Loucy (cell line): ENCODE measurements at regions not wholly inside any gene's neighbourhood (a gene's known extent, or its start where the extent isn't known, plus 50 kb on each side); places are given as distances from the start of the nearest gene placed in this dataset.

ENCODE experiments used
- H2AFZ ChIP-seq: fragments of 200-600 bp; sonication (generic); 2 replicates; pipeline ENCODE4 v1.6.0; 2016; ENCODE audit warnings: antibody characterized with exemption, mild to moderate bottlenecking, low read length, moderate library complexity
- H3F3A ChIP-seq: fragments of 200-600 bp; 2 replicates; pipeline ENCODE4 v1.6.0; 2016; ENCODE audit warnings: antibody characterized with exemption, low read depth, mild to moderate bottlenecking
- H3K27me3 ChIP-seq: fragments of 200-600 bp; sonication (generic); 2 replicates; pipeline ENCODE4 v1.6.1; 2014; ENCODE audit warnings: low read length, mild to moderate bottlenecking; ENCODE audit not compliant: insufficient read depth, poor library complexity, severe bottlenecking
- H3K36me3 ChIP-seq: fragments of 200-600 bp; sonication (generic); 2 replicates; pipeline ENCODE4 v1.6.1; 2016; ENCODE audit warnings: low read length; ENCODE audit not compliant: insufficient read depth
- H3K4me1 ChIP-seq: fragments of 200-600 bp; sonication (generic); 2 replicates; pipeline ENCODE4 v1.5.1; 2014; ENCODE audit warnings: low read length, mild to moderate bottlenecking; ENCODE audit not compliant: insufficient read depth, poor library complexity, severe bottlenecking
- H3K4me2 ChIP-seq: fragments of 200-600 bp; sonication (generic); 2 replicates; pipeline ENCODE4 v1.6.0; 2014; ENCODE audit warnings: antibody characterized with exemption, low read length, low read depth, mild to moderate bottlenecking; ENCODE audit not compliant: poor library complexity, severe bottlenecking
- H3K4me3 ChIP-seq: fragments of 200-600 bp; sonication (generic); 2 replicates; pipeline ENCODE4 v1.5.1; 2014; ENCODE audit warnings: low read length, mild to moderate bottlenecking, mixed read lengths; ENCODE audit not compliant: poor library complexity, severe bottlenecking
- H3K79me2 ChIP-seq: fragments of 200-600 bp; sonication (generic); 2 replicates; pipeline ENCODE4 v1.6.1; 2014; ENCODE audit warnings: low read length; ENCODE audit not compliant: insufficient read depth
- H3K9ac ChIP-seq: fragments of 200-600 bp; sonication (generic); 2 replicates; pipeline ENCODE4 v1.6.0; 2014; ENCODE audit warnings: mild to moderate bottlenecking, low read depth, low read length, moderate library complexity; ENCODE audit not compliant: poor library complexity, severe bottlenecking
- H3K9me2 ChIP-seq: fragments of 200-600 bp; sonication (generic); replicated peaks from 2 replicates; pipeline ENCODE4 v1.6.1; 2016; ENCODE audit warnings: low read depth, low read length, mixed read lengths
- H3K9me3 ChIP-seq: fragments of 200-600 bp; sonication (generic); 2 replicates; pipeline ENCODE4 v1.6.1; 2014; ENCODE audit warnings: mild to moderate bottlenecking, antibody characterized with exemption, low read length, low read depth; ENCODE audit not compliant: insufficient read depth
- H4K20me1 ChIP-seq: fragments of 200-600 bp; sonication (generic); 2 replicates; pipeline ENCODE4 v1.6.0; 2014; ENCODE audit warnings: antibody characterized with exemption, low read length, mild to moderate bottlenecking; ENCODE audit not compliant: insufficient read depth, poor library complexity, severe bottlenecking
- CTCF ChIP-seq: fragments of 200-600 bp; sonication (generic); conservative IDR thresholded peaks from 2 replicates; pipeline ENCODE4 v1.5.1; 2014; ENCODE audit warnings: mild to moderate bottlenecking, antibody characterized with exemption, low read length
- EZH2phosphoT487 ChIP-seq: fragments of 200-600 bp; IDR thresholded peaks from 2 replicates; pipeline ENCODE4 v1.6.1; 2018; ENCODE audit warnings: antibody characterized with exemption, mild to moderate bottlenecking, moderate library complexity, borderline replicate concordance

- TF ChIP-seq CTCF (no peak), EZH2phosphoT487 (no peak)
- Histone ChIP-seq H3K36me3 (no peaks in the 10 kb centered on the region), H3K9ac (no peak overlapping the region), H3K79me2 (no peaks in the 10 kb centered on the region), H3K9me3 (no peaks in the 10 kb centered on the region), H3K9me2 (no peaks in the 10 kb centered on the region), H2AFZ (no peak overlapping the region), H3K27me3 (no peaks in the 10 kb centered on the region), H4K20me1 (no peaks in the 10 kb centered on the region), H3K4me3 (no peak overlapping the region), H3K4me2 (no peak overlapping the region), H3K4me1 (no peaks in the 10 kb centered on the region), H3F3A (no peaks in the 10 kb centered on the region)
Measured at GRCh38 chr5:103721183-103721582, 158.6 kb upstream of the NUDT12 start.

DNA sequence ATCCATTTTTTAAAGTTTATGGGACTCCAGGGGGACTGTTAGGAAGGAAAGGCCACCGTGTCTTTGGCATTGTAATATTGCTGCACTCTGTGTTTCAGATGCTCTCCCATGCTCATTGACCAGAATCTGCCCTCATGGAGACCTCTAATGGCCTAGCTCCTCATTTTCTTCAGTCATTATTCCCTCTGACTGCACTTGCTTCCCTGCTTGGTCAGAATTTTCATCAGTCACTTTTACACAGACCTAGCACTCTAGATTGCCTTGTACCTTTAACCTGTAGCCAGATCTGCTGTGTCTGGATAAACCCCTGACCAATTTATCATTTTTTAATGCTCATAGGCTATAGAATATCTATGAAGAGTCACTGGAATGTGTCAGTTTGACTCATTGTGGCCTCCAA is 155.5 kb upstream of the NUDT12 start:
- Histone ChIP-seq H2AFZ (no peak overlapping the region), H3K36me3 (no peaks in the 10 kb centered on the region), H3F3A (no peaks in the 10 kb centered on the region), H3K9me3 (no peaks in the 10 kb centered on the region), H3K4me1 (no peaks in the 10 kb centered on the region), H4K20me1 (no peaks in the 10 kb centered on the region), H3K4me3 (no peak overlapping the region), H3K27me3 (no peaks in the 10 kb centered on the region), H3K9me2 (no peaks in the 10 kb centered on the region), H3K4me2 (no peak overlapping the region), H3K9ac (no peak overlapping the region), H3K79me2 (no peaks in the 10 kb centered on the region)
- TF ChIP-seq EZH2phosphoT487 (no peak), CTCF (no peak)

DNA sequence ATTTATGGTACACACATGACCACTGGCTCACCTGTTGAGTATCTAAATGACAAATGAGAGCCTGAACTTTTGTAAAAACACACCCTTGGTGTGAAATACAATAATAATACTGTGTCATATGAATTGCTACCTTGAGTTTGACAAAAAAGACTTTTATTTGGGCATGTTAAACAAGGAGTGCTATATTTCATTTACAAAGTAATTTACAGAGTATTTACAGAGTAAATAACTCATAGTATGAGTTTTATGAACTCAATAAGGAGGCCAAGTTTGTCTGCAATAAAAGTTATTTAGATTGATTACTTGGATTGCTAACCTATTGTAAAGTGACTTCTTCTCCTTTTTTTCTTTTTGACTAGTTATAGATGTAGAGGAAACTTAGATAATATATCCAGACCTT is 146.0 kb upstream of the NUDT12 start:
- Histone ChIP-seq H3K4me3 (no peak overlapping the region), H3F3A (no peaks in the 10 kb centered on the region), H3K4me2 (no peak overlapping the region), H3K4me1 (no peaks in the 10 kb centered on the region), H3K27me3 (no peaks in the 10 kb centered on the region), H4K20me1 (no peaks in the 10 kb centered on the region), H3K9me3 (no peaks in the 10 kb centered on the region), H3K9ac (no peak overlapping the region), H3K9me2 (no peaks in the 10 kb centered on the region), H2AFZ (no peak overlapping the region), H3K36me3 (no peaks in the 10 kb centered on the region), H3K79me2 (no peaks in the 10 kb centered on the region)
- TF ChIP-seq EZH2phosphoT487 (no peak), CTCF (no peak)
